Trophoblast cell (in vitro differentiated cells and primary cell): ENCODE measurements at regions not wholly inside any gene's neighbourhood (a gene's known extent, or its start where the extent isn't known, plus 50 kb on each side); places are given as distances from the start of the nearest gene placed in this dataset.

ENCODE experiments used
- DNase-seq, 2 donors: peaks; one replicate each; pipeline ENCODE4 v3.0.0-alpha.2; 2016
- H2AFZ ChIP-seq: 2 replicates; pipeline ENCODE4 v1.6.1; 2013; ENCODE audit warnings: low read length, moderate library complexity, mild to moderate bottlenecking; ENCODE audit not compliant: insufficient read depth, poor library complexity
- H2AK5ac ChIP-seq: 2 replicates; pipeline ENCODE4 v1.6.1; 2013; ENCODE audit warnings: mild to moderate bottlenecking, low read length
- H2BK120ac ChIP-seq: 2 replicates; pipeline ENCODE4 v1.6.1; 2013; ENCODE audit warnings: low read length, mild to moderate bottlenecking, moderate library complexity; ENCODE audit not compliant: insufficient read depth, poor library complexity
- H2BK12ac ChIP-seq: 2 replicates; pipeline ENCODE4 v1.6.1; 2013; ENCODE audit warnings: mild to moderate bottlenecking, low read length, moderate library complexity
- H2BK5ac ChIP-seq: 2 replicates; pipeline ENCODE4 v1.6.1; 2013; ENCODE audit warnings: low read length, low read depth, moderate library complexity, mild to moderate bottlenecking; ENCODE audit not compliant: poor library complexity
- H3K14ac ChIP-seq: 2 replicates; pipeline ENCODE4 v1.6.1; 2013; ENCODE audit warnings: mild to moderate bottlenecking, low read length
- H3K18ac ChIP-seq: 2 replicates; pipeline ENCODE4 v1.6.1; 2013; ENCODE audit warnings: mild to moderate bottlenecking, low read length
- H3K23ac ChIP-seq: 2 replicates; pipeline ENCODE4 v1.6.1; 2013; ENCODE audit warnings: low read length
- H3K27ac ChIP-seq: 2 replicates; pipeline ENCODE4 v1.5.1; 2013; ENCODE audit warnings: low read depth, mild to moderate bottlenecking, inconsistent platforms, low read length, moderate library complexity
- H3K27me3 ChIP-seq: 2 replicates; pipeline ENCODE4 v1.6.1; 2013; ENCODE audit warnings: inconsistent platforms, mild to moderate bottlenecking, low read length, moderate library complexity; ENCODE audit not compliant: insufficient read depth
- H3K36me3 ChIP-seq, 2 experiments: 1 replicate in 1 of 2; 2 replicates in 1 of 2; pipeline ENCODE4 v1.6.1; 2013; ENCODE audit warnings: low read length in 2 of 2, mild to moderate bottlenecking in 2 of 2, moderate library complexity in 1 of 2; ENCODE audit not compliant: insufficient read depth in 2 of 2, control insufficient read depth in 1 of 2
- H3K4ac ChIP-seq: 2 replicates; pipeline ENCODE4 v1.6.1; 2013; ENCODE audit warnings: low read depth, mild to moderate bottlenecking, low read length, moderate library complexity
- H3K4me1 ChIP-seq, 2 experiments: 1 replicate in 1 of 2; 2 replicates in 1 of 2; pipeline ENCODE4 v1.6.1; 2013; ENCODE audit warnings: low read length in 2 of 2, mild to moderate bottlenecking in 2 of 2, moderate library complexity in 1 of 2; ENCODE audit not compliant: insufficient read depth in 2 of 2, control insufficient read depth in 1 of 2
- H3K4me2 ChIP-seq: 2 replicates; pipeline ENCODE4 v1.6.1; 2013; ENCODE audit warnings: inconsistent platforms, mild to moderate bottlenecking, low read length, moderate library complexity
- H3K4me3 ChIP-seq: 2 replicates; pipeline ENCODE4 v1.5.1; 2013; ENCODE audit warnings: mild to moderate bottlenecking, low read depth, low read length, inconsistent platforms
- H3K79me1 ChIP-seq: one replicate; pipeline ENCODE4 v1.6.1; 2013; ENCODE audit warnings: low read length
- H3K79me2 ChIP-seq: 2 replicates; pipeline ENCODE4 v1.6.1; 2013; ENCODE audit warnings: low read length, mild to moderate bottlenecking; ENCODE audit not compliant: control insufficient read depth, insufficient read depth, poor library complexity
- H3K9ac ChIP-seq: 2 replicates; pipeline ENCODE4 v1.6.1; 2013; ENCODE audit warnings: mild to moderate bottlenecking, low read length
- H3K9me3 ChIP-seq: 2 replicates; pipeline ENCODE4 v1.6.1; 2013; ENCODE audit warnings: low read depth, mild to moderate bottlenecking, control low read depth, inconsistent platforms, low read length; ENCODE audit not compliant: insufficient read depth
- H4K12ac ChIP-seq: 2 replicates; pipeline ENCODE4 v1.6.1; 2013; ENCODE audit warnings: low read depth, mild to moderate bottlenecking, low read length, moderate library complexity
- H4K8ac ChIP-seq: 2 replicates; pipeline ENCODE4 v1.6.1; 2013; ENCODE audit warnings: low read depth, mild to moderate bottlenecking, low read length, moderate library complexity
- H4K91ac ChIP-seq: one replicate; pipeline ENCODE4 v1.6.1; 2013; ENCODE audit warnings: low read depth, mild to moderate bottlenecking, low read length, moderate library complexity
- WGBS: extraction: QIAGEN DNeasy Blood & Tissue Kit; methylation state at CpG from one replicate; pipeline ENCODE4 v1.1.7; 2013; ENCODE audit warnings: missing lambda C conversion rate; ENCODE audit not compliant: insufficient read length, insufficient coverage; ENCODE audit errors: extremely low coverage; 5-methylcytosine and 5-hydroxymethylcytosine counted together

DNA sequence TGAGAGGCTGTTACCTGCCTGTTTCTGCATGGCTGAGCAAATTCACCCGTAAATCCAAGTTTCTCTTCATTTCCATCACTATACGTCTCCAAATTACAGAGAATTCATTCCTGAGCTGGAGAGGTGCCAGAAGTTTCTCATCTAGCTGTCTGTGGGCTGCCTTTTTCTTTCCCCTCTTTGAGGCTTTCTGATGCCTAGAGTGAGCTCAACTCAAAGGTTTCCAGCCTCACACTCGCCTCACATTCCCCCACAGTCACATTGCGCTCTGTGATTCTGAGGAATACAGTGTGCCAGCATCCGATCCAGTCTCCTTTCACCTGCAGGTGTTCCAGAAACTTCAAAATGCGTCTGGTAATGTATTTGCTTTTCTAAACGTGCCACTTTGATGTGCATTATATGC, 267.2 kb downstream of the MFSD1 start, which contains the start of gene IQCJ:
Gene IQCJ (plus strand): TSS at position 229 of the 400 bp plus-strand sequence.
- no peak within 1 kb of the TSS for H3K18ac ChIP-seq
- no CpG with 5 or more reads among the region's 7 CpGs for WGBS

DNA sequence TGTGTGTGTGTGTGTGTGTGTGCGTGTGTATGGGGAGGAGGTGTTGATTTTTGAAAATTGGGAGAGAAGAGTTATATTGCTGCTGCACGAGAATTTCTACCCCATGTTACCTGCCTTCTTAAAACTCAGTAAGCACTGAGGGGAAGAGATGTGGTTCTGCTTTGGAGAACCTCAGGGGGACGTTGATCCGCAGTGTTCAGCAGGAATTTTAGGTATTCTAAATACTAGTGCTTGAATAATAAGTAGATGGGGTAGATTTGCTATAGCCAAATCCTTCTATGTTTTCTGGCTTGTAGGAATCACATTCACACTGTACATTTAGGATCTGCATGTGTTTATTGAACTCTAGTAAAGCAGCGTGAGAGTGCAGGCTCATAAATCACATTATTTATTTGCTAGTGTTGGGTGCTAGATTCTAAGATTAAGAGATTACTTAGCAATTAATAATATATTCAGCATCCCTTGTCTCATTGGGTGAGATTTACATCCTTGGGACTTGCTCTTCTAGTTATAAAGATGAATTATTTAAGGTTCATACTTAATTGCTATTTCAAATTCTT, 268.1 kb downstream of the MFSD1 start:
- Histone ChIP-seq H3K36me3 (no peaks in the 10 kb centered on the region), H3K79me1 (no peaks in the 10 kb centered on the region), H2AFZ (no peak overlapping the region), H3K9ac (no peak overlapping the region), H3K18ac (no peak overlapping the region), H3K9me3 (no peaks in the 10 kb centered on the region), H2BK12ac (no peak overlapping the region), H3K27ac (no peak overlapping the region), H2BK5ac (no peak overlapping the region), H4K8ac (no peak overlapping the region), H2AK5ac (no peak overlapping the region), H2BK120ac (no peak overlapping the region), H3K4me1 (no peaks in the 10 kb centered on the region), H3K14ac (no peak overlapping the region), H3K23ac (no peak overlapping the region), H3K27me3 (no peaks in the 10 kb centered on the region), H3K79me2 (no peaks in the 10 kb centered on the region), H3K4me2 (no peak overlapping the region), H4K12ac (no peak overlapping the region), H4K91ac (no peak overlapping the region), H3K4me3 (no peak overlapping the region), H3K4ac (no peak overlapping the region)
- no peak for DNase-seq
- WGBS = 100% methylated on average over 1 of the region's 5 CpGs

More for the DNA sequence above, 267.2 kb downstream of the MFSD1 start, which contains the start of gene IQCJ:
- Histone ChIP-seq H3K23ac (no peak within 1 kb of the TSS), H4K12ac (no peak within 1 kb of the TSS), H3K27ac (no peak within 1 kb of the TSS), H2BK12ac (no peak within 1 kb of the TSS), H3K9me3 (no peaks in the 10 kb centered on the region), H3K27me3 (no peaks in the 10 kb centered on the region), H2BK5ac (no peak within 1 kb of the TSS), H2AK5ac (no peak within 1 kb of the TSS), H3K79me1 (no peaks in the 10 kb centered on the region), H3K4me3 (no peak within 1 kb of the TSS), H3K14ac (no peak within 1 kb of the TSS), H3K9ac (peak within 1 kb of the TSS; percentile 46), H3K4ac (no peak within 1 kb of the TSS), H2AFZ (no peak within 1 kb of the TSS), H3K4me2 (no peak within 1 kb of the TSS), H3K36me3 (no peaks in the 10 kb centered on the region), H3K79me2 (no peaks in the 10 kb centered on the region), H2BK120ac (no peak within 1 kb of the TSS), H4K8ac (no peak within 1 kb of the TSS), H3K4me1 (no peaks in the 10 kb centered on the region), H4K91ac (no peak within 1 kb of the TSS)
- no peak for DNase-seq

DNA sequence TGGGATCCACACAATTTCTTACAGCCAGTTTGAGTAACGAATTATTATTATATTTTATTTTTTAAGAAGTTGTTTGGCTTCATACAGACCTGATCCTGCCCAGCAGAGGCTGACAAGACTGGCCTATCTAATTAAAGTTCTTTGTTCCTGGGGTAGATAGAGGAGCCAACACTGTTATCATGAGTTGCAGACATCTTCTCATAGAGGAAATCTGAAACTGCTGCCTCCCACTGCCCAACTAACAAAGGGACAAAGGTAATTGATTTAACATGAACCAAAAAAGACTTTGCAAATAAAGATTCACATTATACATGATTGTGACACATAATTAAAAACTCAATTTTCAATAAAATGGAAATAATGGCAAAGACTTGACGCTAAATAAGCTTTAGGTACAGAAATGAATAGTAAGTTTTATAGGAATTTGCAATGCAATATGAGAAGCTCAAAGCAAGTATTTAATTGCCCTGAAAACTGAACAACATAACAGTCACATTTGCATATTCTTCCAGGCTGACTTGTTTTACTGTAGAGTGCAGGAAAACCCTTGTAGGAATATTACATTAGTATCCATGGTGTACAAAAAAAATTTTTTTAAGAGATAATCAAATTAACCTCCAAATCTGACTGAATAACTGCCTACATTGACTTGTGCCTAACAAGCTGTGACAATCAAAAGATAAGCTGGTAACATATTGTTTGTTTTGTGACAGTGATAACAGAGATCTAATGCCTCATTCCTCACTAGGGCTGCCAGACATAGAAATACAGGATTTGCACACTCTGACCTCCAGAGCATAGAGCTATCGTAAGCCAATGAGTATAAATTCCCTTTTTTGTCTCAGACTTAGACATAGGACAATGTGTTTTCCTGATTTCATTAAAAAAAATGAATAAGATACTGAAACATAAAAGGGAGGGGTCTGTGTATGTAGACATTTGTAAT, 273.2 kb downstream of the MFSD1 start:
- H2AK5ac ChIP-seq = no peak overlapping the region
- WGBS = no CpG with 5 or more reads among the region's 3 CpGs

DNA sequence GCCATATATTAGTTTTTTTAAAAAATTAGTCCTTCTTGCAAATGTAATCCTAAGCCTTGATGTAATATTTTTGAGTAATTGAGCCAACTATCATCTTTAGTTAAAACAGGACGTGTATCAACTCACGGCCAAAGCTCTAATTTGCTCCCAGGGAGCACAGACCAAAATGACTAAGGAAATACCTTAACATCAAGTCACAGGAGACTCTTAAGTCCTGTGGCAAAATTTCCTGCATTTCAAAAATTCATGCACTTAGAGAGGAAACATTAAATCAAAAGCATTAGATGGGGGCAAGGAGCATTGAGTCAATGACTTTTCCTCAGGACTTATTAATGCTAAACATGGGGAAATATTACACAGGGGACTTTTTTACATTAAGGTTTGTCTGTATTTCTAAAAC, 276.0 kb downstream of the MFSD1 start:
- H4K8ac ChIP-seq = no peak overlapping the region
- no CpG with 5 or more reads among the region's 2 CpGs for WGBS
- H3K4me1 ChIP-seq = peaks cover 0 to 3% of the 10 kb centered on the region in 2 experiments
- no peaks in the 10 kb centered on the region for H3K79me2 ChIP-seq
- no peak overlapping the region for H3K9ac ChIP-seq
- no peak overlapping the region for H4K91ac ChIP-seq
- H4K12ac ChIP-seq = no peak overlapping the region
- H3K27ac ChIP-seq = no peak overlapping the region
- no peak overlapping the region for H3K4me2 ChIP-seq
- no peak overlapping the region for H3K18ac ChIP-seq
- H3K4me3 ChIP-seq = no peak overlapping the region
- DNase-seq = peak; percentile 9 to 63
- H2BK5ac ChIP-seq = no peak overlapping the region
- H3K23ac ChIP-seq = no peak overlapping the region
- no peaks in the 10 kb centered on the region for H3K36me3 ChIP-seq
- no peak overlapping the region for H2BK12ac ChIP-seq
- no peak overlapping the region for H2AK5ac ChIP-seq
- H3K4ac ChIP-seq = no peak overlapping the region
- no peaks in the 10 kb centered on the region for H3K79me1 ChIP-seq
- H3K14ac ChIP-seq = no peak overlapping the region
- H3K9me3 ChIP-seq = no peaks in the 10 kb centered on the region
- H2BK120ac ChIP-seq = no peak overlapping the region
- H2AFZ ChIP-seq = no peak overlapping the region
- H3K27me3 ChIP-seq = no peaks in the 10 kb centered on the region

More for the DNA sequence above, 273.2 kb downstream of the MFSD1 start:
- no peak overlapping the region for H3K14ac ChIP-seq
- no peak overlapping the region for H3K4ac ChIP-seq
- no peaks in the 10 kb centered on the region for H3K79me2 ChIP-seq
- H3K18ac ChIP-seq = no peak overlapping the region
- H3K9ac ChIP-seq = no peak overlapping the region
- H2BK120ac ChIP-seq = no peak overlapping the region
- H3K27ac ChIP-seq = no peak overlapping the region
- no peaks in the 10 kb centered on the region for H3K79me1 ChIP-seq
- H3K4me2 ChIP-seq = no peak overlapping the region
- no peaks in the 10 kb centered on the region for H3K36me3 ChIP-seq
- H4K8ac ChIP-seq = no peak overlapping the region
- DNase-seq = no peak
- H3K9me3 ChIP-seq = no peaks in the 10 kb centered on the region
- peaks cover 0 to 3% of the 10 kb centered on the region in 2 experiments for H3K4me1 ChIP-seq
- no peak overlapping the region for H2BK12ac ChIP-seq
- no peak overlapping the region for H2BK5ac ChIP-seq
- H4K91ac ChIP-seq = no peak overlapping the region
- H3K23ac ChIP-seq = no peak overlapping the region
- no peak overlapping the region for H3K4me3 ChIP-seq
- H3K27me3 ChIP-seq = no peaks in the 10 kb centered on the region
- no peak overlapping the region for H4K12ac ChIP-seq
- H2AFZ ChIP-seq = no peak overlapping the region
